GM12892 (cell line): ENCODE measurements at regions not wholly inside any gene's neighbourhood (a gene's known extent, or its start where the extent isn't known, plus 50 kb on each side); places are given as distances from the start of the nearest gene placed in this dataset.

Experiments used
- DNase-seq: peaks from one replicate; pipeline ENCODE4 v3.0.0; 2011; ENCODE audit not compliant: insufficient read length
- FAIRE-seq: peaks from 2 replicates; lab custom pipeline; 2011; peaks lifted over from hg19 to GRCh38; lab: Jason Lieb, UNC
- POLR2A ChIP-seq: IDR thresholded peaks from 2 replicates; pipeline ENCODE4 v1.6.1; 2011; ENCODE audit warnings: low read depth, low read length, control low read depth
- POLR2AphosphoS5 ChIP-seq: IDR thresholded peaks from 2 replicates; pipeline ENCODE4 v1.6.1; 2011; ENCODE audit warnings: low read depth, low read length, control low read depth
- TAF1 ChIP-seq: IDR thresholded peaks from 2 replicates; pipeline ENCODE4 v1.6.1; 2011; ENCODE audit warnings: low read depth, mild to moderate bottlenecking, control low read depth, low read length, borderline replicate concordance

DNA sequence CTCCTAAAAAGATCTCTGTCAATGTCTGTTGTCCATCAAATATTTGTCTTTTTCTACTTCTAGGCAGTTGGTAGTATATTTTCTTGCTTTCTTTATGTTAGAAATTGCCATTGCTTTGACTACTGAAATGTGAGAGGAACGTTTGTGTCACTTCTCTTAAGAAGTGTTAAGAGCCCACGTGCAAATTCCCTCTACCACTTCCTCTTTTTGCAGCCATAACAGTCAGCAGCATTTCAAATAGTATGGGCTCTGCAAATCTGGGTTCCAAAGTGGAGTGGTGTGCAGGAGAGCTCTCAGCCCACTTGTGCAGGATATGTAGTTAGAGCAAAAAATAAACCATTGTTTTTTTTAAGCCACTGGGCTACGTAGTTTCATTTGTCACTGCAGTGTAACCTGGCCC, 314.0 kb downstream of the MEIS1 start:
- DNase-seq, result no peak
- no peak for TF ChIP-seq TAF1
- no peak for TF ChIP-seq POLR2AphosphoS5
- no peak for TF ChIP-seq POLR2A
- no peak for FAIRE-seq

- DNase-seq (no peak), FAIRE-seq (no peak)
- TF ChIP-seq TAF1 (no peak), POLR2A (no peak), POLR2AphosphoS5 (no peak)
These were observed 314.6 kb downstream of the MEIS1 start for GRCh38 chr2:66749566-66749965.

DNA sequence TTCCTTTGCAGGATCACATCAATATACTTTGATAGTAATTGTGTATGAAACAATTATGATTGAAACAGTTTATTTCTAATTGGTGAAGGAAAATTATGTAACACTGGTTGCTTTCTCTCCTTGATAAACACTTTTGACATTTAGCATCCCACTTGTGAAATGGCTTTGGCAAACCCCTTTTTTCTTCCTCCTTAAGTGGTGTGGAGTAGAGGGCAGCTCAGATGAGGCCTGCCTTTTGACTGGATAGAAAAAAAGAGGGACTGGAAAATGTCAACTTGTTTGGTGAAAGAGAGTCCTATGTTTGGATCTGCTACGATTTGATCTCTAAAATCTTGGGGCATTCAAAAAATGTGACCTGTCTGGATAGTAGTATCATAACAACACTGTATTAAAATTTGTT, 318.3 kb downstream of the MEIS1 start:
- TF ChIP-seq POLR2A, result no peak
- TF ChIP-seq POLR2AphosphoS5, result no peak
- no peak for TF ChIP-seq TAF1
- FAIRE-seq (no peak), DNase-seq (no peak)

DNA sequence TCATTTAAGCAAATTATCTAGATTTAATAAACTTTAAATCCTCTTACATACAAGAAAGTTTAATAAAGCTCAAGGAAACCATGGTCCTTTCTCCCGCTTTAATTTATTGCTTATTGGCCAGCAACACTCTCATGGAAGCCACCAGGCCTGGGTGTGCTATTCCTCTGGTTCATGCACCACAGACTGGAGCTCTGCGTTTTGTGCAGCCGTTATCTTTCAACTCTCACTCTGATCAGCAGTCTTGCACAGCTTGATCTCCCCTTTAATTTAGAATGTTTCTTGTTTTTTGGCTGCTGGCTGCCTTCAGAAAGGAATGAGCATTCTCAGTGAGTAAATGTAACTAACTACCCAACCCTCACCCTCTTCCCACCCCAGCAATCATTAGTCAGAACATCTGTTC, 318.7 kb downstream of the MEIS1 start:
- TF ChIP-seq TAF1 (no peak), POLR2AphosphoS5 (no peak), POLR2A (no peak)
- FAIRE-seq (no peak), DNase-seq (no peak)

DNA sequence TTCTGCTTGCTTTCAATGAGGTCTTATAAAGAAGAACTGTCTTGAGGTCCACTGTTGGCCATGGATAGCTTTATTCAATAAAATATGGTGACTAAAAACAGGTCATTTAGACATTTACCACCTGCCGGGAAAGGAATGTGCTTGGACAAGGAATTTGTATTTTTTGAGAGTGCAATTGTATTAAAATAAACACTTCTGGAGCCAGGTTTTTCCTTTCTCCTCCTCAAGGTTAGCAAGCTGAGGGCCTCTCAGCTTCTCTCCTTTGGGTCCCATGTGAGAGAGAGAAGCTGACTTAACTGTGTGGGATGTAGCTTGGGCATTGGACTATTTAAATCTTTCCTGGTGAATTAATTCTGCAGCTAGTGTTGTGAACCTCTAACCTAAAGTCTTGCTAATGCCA, 321.0 kb downstream of the MEIS1 start:
- DNase-seq, result no peak
- FAIRE-seq, result no peak
- TF ChIP-seq POLR2A (no peak), TAF1 (no peak), POLR2AphosphoS5 (no peak)

GRCh38 chr2:66761826-66762225, 326.9 kb downstream of the MEIS1 start:
- no peak for DNase-seq
- TF ChIP-seq POLR2AphosphoS5 (no peak), POLR2A (no peak), TAF1 (no peak)
- no peak for FAIRE-seq

DNA sequence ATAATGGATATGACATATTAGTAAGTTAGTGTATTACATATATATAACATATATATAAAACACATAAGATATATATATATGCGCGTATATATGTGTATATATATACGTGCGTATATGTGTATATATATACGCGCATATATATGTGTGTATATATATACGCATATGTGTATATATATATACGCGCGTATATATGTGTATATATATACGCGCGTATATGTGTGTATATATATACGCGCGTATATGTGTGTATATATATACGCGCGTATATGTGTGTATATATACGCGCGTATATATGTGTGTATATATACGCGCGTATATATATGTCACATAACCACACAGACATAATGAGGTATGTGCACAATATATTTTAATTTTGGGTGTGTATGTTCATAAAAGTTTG, 327.8 kb downstream of the MEIS1 start:
- no peak for DNase-seq
- TF ChIP-seq POLR2A (no peak), POLR2AphosphoS5 (no peak), TAF1 (no peak)
- FAIRE-seq, result no peak

DNA sequence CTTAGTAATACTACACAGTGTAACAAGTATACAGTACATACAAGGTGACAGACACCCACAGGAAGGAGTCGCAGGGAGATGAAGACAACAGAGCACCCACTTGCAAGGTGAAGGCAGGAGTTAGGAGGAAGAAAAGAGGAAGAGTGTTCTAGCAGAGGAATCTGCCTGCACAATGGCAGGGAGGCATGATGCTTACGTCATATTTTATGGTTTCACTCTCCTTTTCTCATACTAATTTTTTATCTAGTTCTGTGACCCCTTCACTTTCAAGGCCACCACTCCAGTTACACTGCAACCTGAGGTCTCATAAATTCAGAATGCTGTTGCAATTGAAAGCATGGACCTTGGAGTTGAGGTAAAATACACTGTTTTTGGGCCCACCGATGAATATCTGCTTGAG, 331.7 kb downstream of the MEIS1 start:
- no peak for TF ChIP-seq POLR2A
- FAIRE-seq, result no peak
- no peak for DNase-seq

- no peak for FAIRE-seq
These were observed 336.5 kb downstream of the MEIS1 start for GRCh38 chr2:66771359-66771976.

DNA sequence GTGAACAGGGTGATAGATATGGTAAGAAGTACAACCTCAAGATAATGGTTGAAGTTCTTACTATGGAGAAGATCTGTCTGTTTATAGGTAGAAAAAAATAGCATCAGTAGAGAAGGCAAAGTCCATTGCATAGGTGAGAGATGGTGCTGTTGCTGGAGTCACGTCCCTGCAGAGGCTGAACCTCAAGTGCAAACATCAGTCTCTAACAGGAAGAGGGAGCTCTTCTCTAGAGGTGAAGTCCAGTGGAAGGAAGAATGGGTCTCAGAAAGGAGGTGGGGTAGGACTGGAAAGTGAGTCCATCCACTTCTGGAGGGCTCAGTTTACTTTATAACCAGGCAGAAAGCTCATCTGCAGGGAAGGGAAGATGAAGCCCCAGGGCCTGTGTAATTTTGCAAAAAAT, 337.7 kb downstream of the MEIS1 start:
- no peak for DNase-seq
- FAIRE-seq, result no peak

More at GRCh38 chr2:66771359-66771976, 336.5 kb downstream of the MEIS1 start:
- no peak for TF ChIP-seq POLR2AphosphoS5
- no peak for TF ChIP-seq TAF1
- TF ChIP-seq POLR2A, result no peak
- no peak for DNase-seq

GRCh38 chr2:66775730-66776422, 341.0 kb downstream of the MEIS1 start:
- no peak for FAIRE-seq
- TF ChIP-seq POLR2AphosphoS5 (no peak), TAF1 (no peak), POLR2A (no peak)
- no peak for DNase-seq

More for the DNA sequence above, 337.7 kb downstream of the MEIS1 start:
- no peak for TF ChIP-seq POLR2A

GRCh38 chr2:66781804-66782203, 346.9 kb downstream of the MEIS1 start:
- TF ChIP-seq TAF1, result no peak
- TF ChIP-seq POLR2AphosphoS5, result no peak
- no peak for TF ChIP-seq POLR2A
- no peak for FAIRE-seq
- no peak for DNase-seq
